SJCRH30 (cell line): ENCODE measurements at regions not wholly inside any gene's neighbourhood (a gene's known extent, or its start where the extent isn't known, plus 50 kb on each side); places are given as distances from the start of the nearest gene placed in this dataset.
"Not testable (repeated sequence)": the region's sequence is repeated elsewhere in the genome, so short reads cannot be mapped to it uniquely, and the experiment has no call there.

Experiments used
- DNase-seq, 2 experiments: peaks; one replicate each; pipeline ENCODE4 v3.0.0-alpha.2; 2015 to 2020
- H3K27ac ChIP-seq: fragments of 250-450 bp; sonication (Bioruptor Pico); 2 replicates; pipeline ENCODE4 v1.5.1; 2020; ENCODE audit warnings: mild to moderate bottlenecking, moderate library complexity
- H3K27me3 ChIP-seq: fragments of 250-450 bp; sonication (Bioruptor Pico); 2 replicates; pipeline ENCODE4 v1.5.1; 2020; ENCODE audit warnings: mild to moderate bottlenecking, moderate library complexity
- H3K36me3 ChIP-seq: fragments of 250-450 bp; sonication (Bioruptor Pico); 2 replicates; pipeline ENCODE4 v1.5.1; 2020; ENCODE audit warnings: mild to moderate bottlenecking, moderate library complexity
- H3K4me1 ChIP-seq: fragments of 250-450 bp; sonication (Bioruptor Pico); 2 replicates; pipeline ENCODE4 v1.5.1; 2020; ENCODE audit warnings: mild to moderate bottlenecking, moderate library complexity
- H3K4me3 ChIP-seq: fragments of 250-450 bp; sonication (Bioruptor Pico); 2 replicates; pipeline ENCODE4 v1.5.1; 2020; ENCODE audit warnings: mild to moderate bottlenecking, moderate library complexity
- H3K9me3 ChIP-seq: fragments of 250-450 bp; sonication (Bioruptor Pico); replicated peaks from 2 replicates; pipeline ENCODE4 v1.5.1; 2020; ENCODE audit warnings: mild to moderate bottlenecking, moderate library complexity

DNA sequence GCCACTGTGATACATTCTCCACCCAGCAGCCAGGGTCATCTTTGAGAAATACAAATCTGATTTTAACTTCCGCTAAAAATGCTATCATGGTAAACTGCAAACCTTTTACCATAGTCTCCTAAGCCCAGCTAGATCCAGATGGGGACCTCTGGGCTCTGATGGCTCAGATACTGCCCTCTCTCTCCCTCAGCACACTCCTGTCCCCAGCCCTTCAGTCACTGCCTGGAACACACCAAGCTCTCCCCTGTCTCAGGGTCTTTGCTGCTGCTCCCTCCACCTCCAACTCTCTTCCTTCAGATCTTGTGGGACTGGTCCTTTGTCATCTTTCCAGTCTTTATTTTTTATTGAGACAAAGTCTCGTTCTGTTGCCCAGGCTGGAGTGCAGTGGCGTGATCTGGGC lies 65.1 kb downstream of the SPRY4 start:
- Histone ChIP-seq H3K9me3 (no peaks in the 10 kb centered on the region), H3K27me3 (no peaks in the 10 kb centered on the region), H3K27ac (no peak overlapping the region), H3K4me3 (no peak overlapping the region), H3K36me3 (no peaks in the 10 kb centered on the region), H3K4me1 (0 out of 2 replicates have a peak, but pooled peaks cover 3% of the 10 kb centered on the region)
- DNase-seq: no peak

DNA sequence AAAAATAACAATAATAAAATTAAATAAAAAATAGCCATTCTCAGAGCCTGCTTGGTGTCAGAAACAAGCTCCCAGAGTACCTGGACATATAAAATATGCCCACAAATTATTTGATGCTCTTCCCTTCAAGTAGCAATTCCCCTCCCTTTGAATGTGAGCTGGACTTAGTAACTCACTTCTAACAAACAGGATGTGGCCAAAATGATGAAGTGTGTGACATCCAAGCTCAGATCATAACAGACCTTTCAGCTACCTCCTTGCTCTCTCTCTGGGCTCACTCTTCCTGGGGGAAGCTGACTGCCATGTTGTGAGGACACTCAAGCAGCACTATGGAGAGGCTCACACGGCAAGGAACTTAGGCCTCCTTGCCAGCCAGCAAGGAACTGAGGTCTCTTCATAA lies 69.0 kb downstream of the SPRY4 start:
- Histone ChIP-seq H3K36me3 (no peaks in the 10 kb centered on the region), H3K9me3 (no peaks in the 10 kb centered on the region), H3K4me3 (no peak overlapping the region), H3K27me3 (no peaks in the 10 kb centered on the region), H3K4me1 (no peaks in the 10 kb centered on the region), H3K27ac (no peak overlapping the region)
- no peak for DNase-seq

- Histone ChIP-seq H3K27me3 (no peaks in the 10 kb centered on the region), H3K27ac (no peak overlapping the region)
- DNase-seq: no peak
Observed at GRCh38 chr5:142254431-142254830, 70.4 kb downstream of the SPRY4 start.

GRCh38 chr5:142253938-142254337 lies 70.9 kb downstream of the SPRY4 start:
- no peaks in the 10 kb centered on the region for H3K36me3 ChIP-seq
- no peaks in the 10 kb centered on the region for H3K9me3 ChIP-seq
- peak; percentile 14 to 39 for DNase-seq
- H3K4me3 ChIP-seq: no peak overlapping the region
- H3K4me1 ChIP-seq: peaks cover 6% of the 10 kb centered on the region; the same call in 1 of the 2 replicates
- H3K27me3 ChIP-seq: no peaks in the 10 kb centered on the region
- no peak overlapping the region for H3K27ac ChIP-seq

More at GRCh38 chr5:142254431-142254830, 70.4 kb downstream of the SPRY4 start:
- H3K4me3 ChIP-seq: no peak overlapping the region
- H3K9me3 ChIP-seq: no peaks in the 10 kb centered on the region
- H3K36me3 ChIP-seq: no peaks in the 10 kb centered on the region
- peaks cover 3% of the 10 kb centered on the region; the same call in 1 of the 2 replicates for H3K4me1 ChIP-seq

- no peaks in the 10 kb centered on the region for H3K9me3 ChIP-seq
- no peak for DNase-seq
- H3K4me3 ChIP-seq: no peak overlapping the region
- H3K27me3 ChIP-seq: no peaks in the 10 kb centered on the region
- no peaks in the 10 kb centered on the region for H3K36me3 ChIP-seq
- peaks cover 16% of the 10 kb centered on the region for H3K4me1 ChIP-seq
- H3K27ac ChIP-seq: no peak overlapping the region
Observed at GRCh38 chr5:142250119-142250518, 74.7 kb downstream of the SPRY4 start.

- Histone ChIP-seq H3K27ac (no peak overlapping the region), H3K9me3 (no peaks in the 10 kb centered on the region)
Observed at GRCh38 chr5:142248853-142249462, 75.9 kb downstream of the SPRY4 start.

DNA sequence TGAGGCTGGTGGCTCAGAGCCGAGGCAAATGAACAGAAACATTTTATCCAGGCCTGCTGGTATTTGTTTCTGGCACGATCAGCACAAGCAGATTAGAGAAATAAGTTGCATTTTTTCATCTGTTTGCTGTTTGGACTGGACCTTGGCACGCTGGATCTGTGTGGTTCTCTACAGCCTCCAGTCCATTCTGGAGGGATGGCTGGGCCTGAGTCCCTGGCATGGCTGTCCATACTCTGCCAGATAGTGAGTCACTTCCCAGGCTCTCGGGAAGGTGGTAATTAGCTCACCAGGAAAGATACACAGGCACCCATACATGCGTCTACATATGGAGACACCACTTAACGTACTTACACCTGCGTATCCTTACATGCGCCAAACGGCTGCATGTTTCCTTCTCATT lies 78.6 kb downstream of the SPRY4 start:
- no peaks in the 10 kb centered on the region for H3K27me3 ChIP-seq
- H3K9me3 ChIP-seq: no peaks in the 10 kb centered on the region
- H3K4me1 ChIP-seq: peaks cover 16% of the 10 kb centered on the region
- H3K36me3 ChIP-seq: no peaks in the 10 kb centered on the region
- DNase-seq: no peak
- no peak overlapping the region for H3K27ac ChIP-seq
- H3K4me3 ChIP-seq: no peak overlapping the region

More at GRCh38 chr5:142248853-142249462, 75.9 kb downstream of the SPRY4 start:
- Histone ChIP-seq H3K27me3 (no peaks in the 10 kb centered on the region), H3K36me3 (no peaks in the 10 kb centered on the region), H3K4me3 (no peak overlapping the region), H3K4me1 (peaks cover 16% of the 10 kb centered on the region)
- DNase-seq: peak; percentile 74 to 82

DNA sequence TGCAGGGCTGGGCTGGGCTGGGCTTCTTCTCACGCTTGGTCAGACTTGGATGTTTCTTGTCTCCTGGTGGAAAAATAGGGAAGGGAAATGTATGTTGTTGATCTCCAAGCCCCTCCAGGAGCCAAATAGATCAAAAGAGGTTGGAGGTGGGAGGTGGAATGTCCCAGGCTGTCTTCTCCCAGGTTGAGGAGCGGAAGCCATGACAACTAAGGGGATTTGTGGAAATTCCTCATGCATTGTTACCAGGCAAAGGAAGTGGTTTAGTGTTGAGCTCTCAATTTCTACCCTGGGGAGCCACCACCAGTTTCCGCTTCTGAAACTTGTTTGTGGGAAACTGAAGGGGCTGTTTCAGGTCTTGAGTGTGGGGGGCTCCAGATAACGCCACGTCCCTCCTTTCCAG lies 79.0 kb downstream of the SPRY4 start:
- Histone ChIP-seq H3K4me1 (peaks cover 16% of the 10 kb centered on the region), H3K27ac (no peak overlapping the region), H3K4me3 (no peak overlapping the region), H3K9me3 (no peaks in the 10 kb centered on the region), H3K36me3 (no peaks in the 10 kb centered on the region), H3K27me3 (no peaks in the 10 kb centered on the region)
- DNase-seq: no peak

DNA sequence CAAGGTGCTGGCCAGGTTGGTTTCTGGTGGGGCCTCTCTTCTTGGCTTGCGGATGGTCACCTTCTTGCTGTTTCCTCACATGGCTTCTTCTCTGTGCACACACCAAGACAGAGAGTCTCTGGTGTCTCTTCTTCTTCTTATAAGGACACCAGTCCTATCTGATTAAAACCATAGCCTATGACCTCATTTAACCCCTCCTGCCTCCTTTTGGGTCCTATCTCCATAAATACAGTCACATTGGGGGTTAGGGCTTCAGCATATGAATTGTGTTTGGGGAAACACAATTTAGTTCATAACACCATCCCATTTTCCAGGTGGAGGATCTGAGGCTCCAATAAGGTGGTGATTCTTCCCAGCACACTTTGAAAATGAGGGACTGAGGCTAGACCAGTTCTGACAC lies 80.4 kb downstream of the SPRY4 start:
- H3K4me1 ChIP-seq: peaks cover 13% of the 10 kb centered on the region
- DNase-seq: no peak
- no peaks in the 10 kb centered on the region for H3K27me3 ChIP-seq
- no peaks in the 10 kb centered on the region for H3K9me3 ChIP-seq
- H3K4me3 ChIP-seq: no peak overlapping the region
- no peaks in the 10 kb centered on the region for H3K36me3 ChIP-seq
- no peak overlapping the region for H3K27ac ChIP-seq

- no peak overlapping the region for H3K4me3 ChIP-seq
- H3K36me3 ChIP-seq: no peaks in the 10 kb centered on the region
- H3K4me1 ChIP-seq: peaks cover 4% of the 10 kb centered on the region; the same call in 1 of the 2 replicates
- H3K9me3 ChIP-seq: no peaks in the 10 kb centered on the region
- no peak overlapping the region for H3K27ac ChIP-seq
- no peaks in the 10 kb centered on the region for H3K27me3 ChIP-seq
- DNase-seq: no peak
Observed at GRCh38 chr5:142242272-142242671, 82.5 kb downstream of the SPRY4 start.

GRCh38 chr5:142239394-142240159 lies 85.2 kb downstream of the SPRY4 start:
- DNase-seq: no peak
- Histone ChIP-seq H3K9me3 (no peaks in the 10 kb centered on the region), H3K4me1 (peaks cover 9% of the 10 kb centered on the region), H3K27me3 (no peaks in the 10 kb centered on the region), H3K36me3 (no peaks in the 10 kb centered on the region), H3K4me3 (no peak overlapping the region), H3K27ac (no peak overlapping the region)

GRCh38 chr5:142237707-142238106 lies 87.1 kb downstream of the SPRY4 start:
- DNase-seq: no peak
- Histone ChIP-seq H3K36me3 (no peaks in the 10 kb centered on the region), H3K27me3 (no peaks in the 10 kb centered on the region), H3K4me1 (peaks cover 9% of the 10 kb centered on the region), H3K4me3 (no peak overlapping the region), H3K27ac (no peak overlapping the region), H3K9me3 (no peaks in the 10 kb centered on the region)

DNA sequence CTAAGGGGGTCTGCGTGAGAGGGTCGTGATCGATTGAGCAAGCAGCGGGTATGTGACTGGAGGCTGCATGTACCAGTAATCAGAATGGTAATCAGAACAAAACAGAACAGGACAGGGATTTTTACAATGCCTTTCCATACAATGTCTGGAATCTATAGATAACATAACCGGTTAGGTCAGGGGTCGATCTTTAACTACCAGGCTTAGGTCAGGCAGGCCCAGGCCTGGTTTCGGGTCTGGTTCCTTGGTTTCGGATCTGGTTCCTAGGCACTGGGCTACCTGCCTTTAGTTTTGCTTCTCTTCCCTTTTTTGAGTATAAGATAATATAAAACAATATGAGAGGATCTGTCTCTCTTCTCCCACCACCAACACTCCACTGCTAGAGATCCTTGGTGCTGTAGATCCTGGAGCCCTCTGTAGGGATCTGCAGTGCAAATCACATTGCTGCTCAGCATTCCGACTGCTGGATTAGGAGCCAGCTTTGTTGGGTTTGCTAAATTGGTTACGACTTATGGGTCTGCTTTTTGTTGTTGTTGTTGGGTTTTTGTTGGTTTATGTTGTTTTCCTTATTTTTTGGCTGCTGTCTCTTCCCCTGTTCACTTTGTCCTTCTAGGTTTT lies 88.0 kb downstream of the SPRY4 start:
- not testable (repeated sequence) for H3K27ac ChIP-seq, H3K4me3 ChIP-seq, H3K9me3 ChIP-seq, DNase-seq, H3K27me3 ChIP-seq, H3K4me1 ChIP-seq, H3K36me3 ChIP-seq

DNA sequence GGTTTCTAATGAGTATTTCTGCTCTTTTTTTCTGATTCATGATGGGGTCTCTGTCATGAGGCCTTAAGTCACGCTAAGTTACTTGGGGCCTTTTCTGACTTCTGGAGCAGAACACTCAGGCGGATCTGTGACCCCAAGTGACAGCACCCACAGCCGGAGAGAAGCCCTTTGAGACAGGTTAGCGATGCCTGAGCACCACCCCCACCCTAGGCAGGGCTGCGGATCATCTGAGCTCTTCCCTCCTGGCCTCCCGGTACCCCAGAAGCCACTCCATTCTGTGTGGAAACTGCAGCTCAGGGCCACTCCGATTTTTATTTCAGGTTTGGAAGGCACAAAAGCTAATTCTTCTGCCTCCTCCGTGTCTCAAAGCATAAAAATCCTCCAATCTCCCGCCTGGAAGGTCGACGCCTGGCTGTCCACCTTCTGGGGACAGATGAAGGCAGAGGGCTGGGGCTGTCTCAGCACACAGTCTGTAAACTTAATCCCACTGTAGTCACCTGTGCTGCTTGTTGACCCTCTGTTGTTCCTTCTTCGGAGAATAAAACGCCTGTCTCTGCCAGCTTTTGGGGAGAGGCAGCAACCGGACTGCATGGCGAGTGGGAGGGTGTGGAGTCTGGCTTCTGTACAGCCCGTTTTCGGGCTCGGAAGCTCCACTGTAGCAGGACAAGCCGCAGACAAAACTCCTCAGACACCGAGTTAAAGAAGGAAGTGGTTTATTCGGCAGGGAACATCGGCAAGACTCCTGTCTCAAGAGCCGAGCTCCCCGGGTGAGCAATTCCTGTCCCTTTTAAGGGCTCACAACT lies 88.8 kb downstream of the SPRY4 start:
- Histone ChIP-seq H3K36me3 (no peaks in the 10 kb centered on the region), H3K4me1 (peaks cover 9% of the 10 kb centered on the region), H3K9me3 (no peaks in the 10 kb centered on the region), H3K27ac (no peak overlapping the region), H3K4me3 (no peak overlapping the region), H3K27me3 (no peaks in the 10 kb centered on the region)
- no peak for DNase-seq
